H1 (cell line): ENCODE measurements at regions not wholly inside any gene's neighbourhood (a gene's known extent, or its start where the extent isn't known, plus 50 kb on each side); places are given as distances from the start of the nearest gene placed in this dataset.

ENCODE experiments used
- CTCF ChIA-PET: fragments of 300-600 bp; sonication (Branson Sonifier 250); formaldehyde crosslinking; loops from one replicate; lab custom pipeline; 2021; ENCODE audit not compliant: partially characterized antibody; lab: Charles Lee
- POLR2A ChIA-PET: fragments of 300-600 bp; sonication (Branson Sonifier 250); formaldehyde crosslinking; loops from one replicate; lab custom pipeline; 2021; ENCODE audit warnings: inconsistent platforms; ENCODE audit not compliant: partially characterized antibody; lab: Charles Lee
- DNase-seq, 2 experiments: peaks; one replicate each; pipeline versions ENCODE4 v3.0.0 to v3.0.0-alpha.2; 2010 to 2022; ENCODE audit warnings: low spot score in 2 of 2, low read depth in 1 of 2, mixed read lengths in 1 of 2
- FAIRE-seq: peaks from 2 replicates; lab custom pipeline; 2011; peaks lifted over from hg19 to GRCh38; lab: Jason Lieb, UNC
- H2AFZ ChIP-seq: 2 replicates; pipeline ENCODE4 v1.8.1; 2012; ENCODE audit warnings: low read length, inconsistent platforms
- H2AK5ac ChIP-seq: 2 replicates; pipeline ENCODE4 v1.6.1; 2013; ENCODE audit warnings: low read depth, low read length
- H2BK120ac ChIP-seq: replicated peaks from 2 replicates; pipeline ENCODE3; 2013; ENCODE audit warnings: low read depth, low read length, inconsistent platforms
- H2BK12ac ChIP-seq: 2 replicates; pipeline ENCODE4 v1.6.1; 2013; ENCODE audit warnings: low read depth, low read length
- H2BK15ac ChIP-seq: 2 replicates; pipeline ENCODE4 v1.6.1; 2013; ENCODE audit warnings: low read length
- H2BK20ac ChIP-seq: 2 replicates; pipeline ENCODE4 v1.6.1; 2013; ENCODE audit warnings: low read length
- H2BK5ac ChIP-seq: 2 replicates; pipeline ENCODE4 v1.6.1; 2013; ENCODE audit warnings: low read depth, low read length
- H3K14ac ChIP-seq: 2 replicates; pipeline ENCODE4 v1.6.1; 2013; ENCODE audit warnings: inconsistent platforms; ENCODE audit not compliant: insufficient read length
- H3K18ac ChIP-seq: 2 replicates; pipeline ENCODE4 v1.6.1; 2013; ENCODE audit warnings: low read length; ENCODE audit errors: extremely low read depth
- H3K23ac ChIP-seq: 2 replicates; pipeline ENCODE4 v1.6.1; 2013; ENCODE audit warnings: inconsistent platforms; ENCODE audit not compliant: insufficient read length
- H3K23me2 ChIP-seq: 2 replicates; pipeline ENCODE4 v1.6.1; 2013; ENCODE audit warnings: low read depth, low read length
- H3K27ac ChIP-seq: 2 replicates; pipeline ENCODE4 v1.6.1; 2011; ENCODE audit warnings: low read depth, low read length, inconsistent platforms
- H3K27me3 ChIP-seq, 4 experiments: replicated peaks in 1 of 4; 1 replicate in 1 of 4; 2 replicates in 3 of 4; pipeline versions ENCODE4 v1.6.1 to v1.8.1; 2011 to 2013; ENCODE audit warnings: low read length in 3 of 4, mild to moderate bottlenecking in 3 of 4, inconsistent platforms in 2 of 4, mixed read lengths in 2 of 4, moderate library complexity in 1 of 4; ENCODE audit not compliant: control insufficient read depth in 3 of 4, insufficient read depth in 3 of 4; ENCODE audit errors: extremely low read depth in 1 of 4
- H3K36me3 ChIP-seq, 4 experiments: 2 replicates each; pipeline versions ENCODE4 v1.6.1 to v1.8.1; 2011 to 2013; ENCODE audit warnings: mild to moderate bottlenecking in 4 of 4, low read length in 3 of 4, moderate library complexity in 2 of 4, control low read depth in 1 of 4, inconsistent platforms in 1 of 4; ENCODE audit not compliant: insufficient read depth in 4 of 4, control insufficient read depth in 2 of 4
- H3K4ac ChIP-seq: replicated peaks from 2 replicates; pipeline ENCODE3; 2013; ENCODE audit warnings: low read length, low read depth, mixed read lengths, inconsistent platforms; ENCODE audit not compliant: insufficient read length
- H3K4me1 ChIP-seq, 4 experiments: replicated peaks in 1 of 4; 1 replicate in 1 of 4; 2 replicates in 3 of 4; pipeline versions ENCODE4 v1.6.1 to v1.8.1; 2011 to 2013; ENCODE audit warnings: low read length in 3 of 4, inconsistent platforms in 2 of 4, mixed read lengths in 1 of 4; ENCODE audit not compliant: insufficient read depth in 4 of 4, control insufficient read depth in 3 of 4
- H3K4me2 ChIP-seq, 2 experiments: 2 replicates each; pipeline versions ENCODE4 v1.6.1 to v1.8.1; 2011 to 2013; ENCODE audit warnings: low read depth in 2 of 2, low read length in 2 of 2, control low read depth in 1 of 2, inconsistent platforms in 1 of 2, mild to moderate bottlenecking in 1 of 2; ENCODE audit not compliant: insufficient read depth in 1 of 2
- H3K4me3 ChIP-seq, 4 experiments: fragments of 200-600, 300-600 bp in 1 of 4; sonication (generic), shearing (Covaris generic), sonication (Bioruptor Twin) in 1 of 4; 2 replicates each; pipeline versions ENCODE4 v1.5.1 to v1.8.1; 2011 to 2016; ENCODE audit warnings: low read length in 4 of 4, low read depth in 3 of 4, control low read depth in 2 of 4, inconsistent platforms in 2 of 4, mild to moderate bottlenecking in 2 of 4, mixed read lengths in 1 of 4, moderate library complexity in 1 of 4; ENCODE audit not compliant: insufficient read depth in 2 of 4; ENCODE audit errors: extremely low read depth in 1 of 4
- H3K56ac ChIP-seq: replicated peaks from 2 replicates; pipeline ENCODE3; 2013; ENCODE audit warnings: low read depth, mild to moderate bottlenecking, mixed read lengths, low read length, inconsistent platforms; ENCODE audit not compliant: insufficient read length
- H3K79me1 ChIP-seq: 2 replicates; pipeline ENCODE4 v1.6.1; 2013; ENCODE audit warnings: low read depth, low read length, control low read depth
- H3K79me2 ChIP-seq, 2 experiments: 2 replicates each; pipeline versions ENCODE4 v1.6.1 to v1.8.1; 2012 to 2013; ENCODE audit warnings: low read length in 2 of 2, mild to moderate bottlenecking in 2 of 2, inconsistent platforms in 1 of 2; ENCODE audit not compliant: insufficient read depth in 2 of 2, control insufficient read depth in 1 of 2
- H3K9ac ChIP-seq, 4 experiments: replicated peaks in 1 of 4; 1 replicate in 1 of 4; 2 replicates in 3 of 4; pipeline versions ENCODE4 v1.6.1 to v1.8.1; 2011 to 2013; ENCODE audit warnings: low read depth in 3 of 4, low read length in 3 of 4, control low read depth in 2 of 4, mild to moderate bottlenecking in 2 of 4, moderate library complexity in 2 of 4, inconsistent platforms in 1 of 4; ENCODE audit errors: extremely low read depth in 1 of 4
- H3K9me3 ChIP-seq, 2 experiments: 2 replicates each; pipeline versions ENCODE4 v1.6.1 to v1.8.1; 2012 to 2013; ENCODE audit warnings: mild to moderate bottlenecking in 2 of 2, moderate library complexity in 2 of 2, control low read depth in 1 of 2, inconsistent platforms in 1 of 2, low read depth in 1 of 2, low read length in 1 of 2, mixed read lengths in 1 of 2; ENCODE audit not compliant: insufficient read depth in 2 of 2
- H4K20me1 ChIP-seq, 2 experiments: replicated peaks in 1 of 2; 2 replicates each; pipeline versions ENCODE3 to v1.8.1; 2011 to 2013; ENCODE audit warnings: inconsistent platforms in 2 of 2, low read length in 2 of 2, mild to moderate bottlenecking in 1 of 2; ENCODE audit not compliant: insufficient read depth in 2 of 2, control insufficient read depth in 1 of 2
- H4K5ac ChIP-seq: 2 replicates; pipeline ENCODE4 v1.6.1; 2013; ENCODE audit warnings: low read length, low read depth, mixed read lengths, inconsistent platforms; ENCODE audit not compliant: insufficient read length
- H4K8ac ChIP-seq: 2 replicates; pipeline ENCODE4 v1.8.0; 2013; ENCODE audit warnings: mild to moderate bottlenecking, moderate library complexity, low read length, inconsistent platforms; ENCODE audit not compliant: insufficient read depth; ENCODE audit errors: extremely low read depth
- H4K91ac ChIP-seq: replicated peaks from 2 replicates; pipeline ENCODE3; 2013; ENCODE audit warnings: low read length, mixed read lengths, inconsistent platforms; ENCODE audit not compliant: insufficient read length
- ATF3 ChIP-seq: IDR thresholded peaks from 2 replicates; pipeline ENCODE4 v1.6.1; 2011; ENCODE audit warnings: low read depth, mild to moderate bottlenecking, low read length; ENCODE audit not compliant: insufficient read depth
- CBX8 ChIP-seq: fragments of 300-800, 300-1000 bp; sonication (generic); IDR thresholded peaks from 2 replicates; pipeline ENCODE4 v1.7.1; 2016; ENCODE audit warnings: low read depth, low read length, borderline replicate concordance
- CHD1 ChIP-seq: IDR thresholded peaks from 2 replicates; pipeline ENCODE4 v1.6.1; 2012; ENCODE audit warnings: low read depth, low read length, improper control_type of control experiment
- HDAC6 ChIP-seq: IDR thresholded peaks from one replicate; pipeline ENCODE4 v1.7.1; 2012; ENCODE audit warnings: low read depth, mild to moderate bottlenecking, inconsistent platforms, low read length, moderate library complexity
- JUN ChIP-seq: IDR thresholded peaks from 2 replicates; pipeline ENCODE4 v1.6.1; 2011; ENCODE audit warnings: low read depth, mild to moderate bottlenecking, improper control_type of control experiment, low read length
- NANOG ChIP-seq: IDR thresholded peaks from 2 replicates; pipeline ENCODE4 v1.6.1; 2011; ENCODE audit warnings: low read length, low read depth, mild to moderate bottlenecking, inconsistent platforms; ENCODE audit not compliant: insufficient read depth, poor library complexity, severe bottlenecking
- RAD21 ChIP-seq, 2 experiments: IDR thresholded peaks in 1 of 2; conservative IDR thresholded peaks in 1 of 2; 2 replicates each; pipeline ENCODE4 v1.6.1; 2011; ENCODE audit warnings: low read depth in 2 of 2, low read length in 2 of 2, improper control_type of control experiment in 1 of 2, inconsistent platforms in 1 of 2, mild to moderate bottlenecking in 1 of 2, moderate library complexity in 1 of 2
- RBBP5 ChIP-seq: IDR thresholded peaks from 2 replicates; pipeline ENCODE4 v1.7.1; 2012; ENCODE audit warnings: low read depth, mild to moderate bottlenecking, inconsistent platforms, low read length, moderate library complexity, borderline replicate concordance
- SAP30 ChIP-seq: fragments of 300-600 bp; sonication (generic); IDR thresholded peaks from 2 replicates; pipeline ENCODE4 v1.7.1; 2012; ENCODE audit warnings: low read length, moderate library complexity, mild to moderate bottlenecking, inconsistent platforms; ENCODE audit not compliant: insufficient read depth, insufficient replicate concordance
- SRF ChIP-seq: IDR thresholded peaks from 2 replicates; pipeline ENCODE4 v1.6.1; 2011; ENCODE audit warnings: mild to moderate bottlenecking, low read depth, low read length, moderate library complexity
- ZNF274 ChIP-seq: IDR thresholded peaks from 2 replicates; pipeline ENCODE4 v1.7.0; 2012; ENCODE audit warnings: low read length, borderline replicate concordance; ENCODE audit errors: extremely low read depth
- WGBS, 2 experiments: shearing (Covaris generic) in 1 of 2; methylation state at CpG; one replicate each; pipeline versions ENCODE4 v1.1.6 to v1.1.7; 2013 to 2015; ENCODE audit warnings: low lambda C conversion rate in 2 of 2, mixed read lengths in 2 of 2, inconsistent platforms in 1 of 2, low coverage in 1 of 2, missing lambda C conversion rate in 1 of 2; ENCODE audit not compliant: insufficient replicate concordance in 2 of 2, insufficient coverage in 1 of 2, insufficient read length in 1 of 2; ENCODE audit errors: extremely low coverage in 1 of 2, missing lambda C conversion rate in 1 of 2; 5-methylcytosine and 5-hydroxymethylcytosine counted together
- TF ChIP-seq, protein P1 (sequence below): IDR thresholded peaks from 2 replicates; pipeline ENCODE4 v1.6.1; 2012; ENCODE audit warnings: low read length, inconsistent platforms

DNA sequence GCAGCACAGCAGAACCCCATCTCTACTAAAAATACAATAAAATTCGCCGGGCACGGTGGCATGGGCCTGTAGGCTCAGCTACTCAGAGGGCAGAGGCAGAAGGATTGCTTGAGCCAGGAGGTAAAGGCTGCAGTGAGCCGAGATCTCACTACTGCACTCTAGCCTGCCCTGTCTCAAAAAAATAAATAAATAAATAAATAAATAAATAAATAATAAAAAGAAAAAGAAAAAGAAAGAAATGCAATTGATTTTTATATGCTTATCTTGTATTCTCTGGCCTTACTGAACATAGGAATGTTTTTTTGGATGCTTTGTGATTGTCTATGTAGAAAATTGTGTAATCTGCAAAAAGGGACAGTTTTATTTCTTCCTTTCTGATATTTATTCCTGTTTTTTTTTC is 132.5 kb downstream of the BARX2 start:
- Histone ChIP-seq H3K4me1 (no peaks in the 10 kb centered on the region), H3K56ac (no peak overlapping the region), H3K27me3 (no peaks in the 10 kb centered on the region), H3K23ac (no peak overlapping the region), H2BK5ac (no peak overlapping the region), H2BK120ac (no peak overlapping the region), H3K36me3 (no peaks in the 10 kb centered on the region), H3K18ac (no peak overlapping the region), H2BK12ac (no peak overlapping the region), H3K9me3 (no peaks in the 10 kb centered on the region), H3K4me3 (no peak overlapping the region), H2BK20ac (no peak overlapping the region), H2BK15ac (no peak overlapping the region), H3K9ac (no peak overlapping the region), H4K5ac (no peak overlapping the region), H3K4me2 (no peak overlapping the region), H4K91ac (no peak overlapping the region), H3K79me2 (no peaks in the 10 kb centered on the region), H4K20me1 (no peaks in the 10 kb centered on the region)
- ChIA-PET CTCF (no interaction called here), POLR2A (no interaction called here)
- 89% methylated on average over 4 of the region's 4 CpGs; no CpG with 5 or more reads in 1 of the 2 experiments for WGBS, 2 experiments
- TF ChIP-seq RBBP5 (no peak), CHD1 (no peak), JUN (no peak), HDAC6 (no peak), RAD21 (IDR thresholded peaks at IDR 0.05 in 1 of 2, conservative IDR thresholded peaks at IDR 0.05 in 1 of 2; ENCODE audit: low read depth in 2 of 2, low read length in 2 of 2) (no peak), CBX8 (no peak), ATF3 (no peak), SAP30 (no peak), NANOG (no peak), ZNF274 (no peak), SRF (no peak)
- TF ChIP-seq, protein P1, sequence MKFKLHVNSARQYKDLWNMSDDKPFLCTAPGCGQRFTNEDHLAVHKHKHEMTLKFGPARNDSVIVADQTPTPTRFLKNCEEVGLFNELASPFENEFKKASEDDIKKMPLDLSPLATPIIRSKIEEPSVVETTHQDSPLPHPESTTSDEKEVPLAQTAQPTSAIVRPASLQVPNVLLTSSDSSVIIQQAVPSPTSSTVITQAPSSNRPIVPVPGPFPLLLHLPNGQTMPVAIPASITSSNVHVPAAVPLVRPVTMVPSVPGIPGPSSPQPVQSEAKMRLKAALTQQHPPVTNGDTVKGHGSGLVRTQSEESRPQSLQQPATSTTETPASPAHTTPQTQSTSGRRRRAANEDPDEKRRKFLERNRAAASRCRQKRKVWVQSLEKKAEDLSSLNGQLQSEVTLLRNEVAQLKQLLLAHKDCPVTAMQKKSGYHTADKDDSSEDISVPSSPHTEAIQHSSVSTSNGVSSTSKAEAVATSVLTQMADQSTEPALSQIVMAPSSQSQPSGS = no peak
- TF ChIP-seq, all 59 proteins: peak for 0
- Histone ChIP-seq H3K27ac (no peak overlapping the region), H4K8ac (no peak overlapping the region), H2AK5ac (no peak overlapping the region), H3K14ac (no peak overlapping the region), H3K23me2 (no peaks in the 10 kb centered on the region), H3K79me1 (no peaks in the 10 kb centered on the region), H2AFZ (no peak overlapping the region), H3K4ac (no peak overlapping the region)
- no peak for DNase-seq
- no peak for FAIRE-seq
